Small intestine (tissue), 7 donors: ENCODE measurements at regions not wholly inside any gene's neighbourhood (a gene's known extent, or its start where the extent isn't known, plus 50 kb on each side); places are given as distances from the start of the nearest gene placed in this dataset.

Experiments
- DNase-seq, 2 donors: peaks; one replicate each; pipeline versions ENCODE4 v3.0.0 to v3.0.0-alpha.2; 2013
- FAIRE-seq: peaks from 2 replicates; lab custom pipeline; 2012; peaks lifted over from hg19 to GRCh38; lab: Jason Lieb, UNC
- H3K27ac ChIP-seq, 3 donors: one replicate each; pipeline ENCODE4 v1.5.1; 2013; ENCODE audit warnings: low read length in 2 of 3, mild to moderate bottlenecking in 2 of 3, control low read depth in 1 of 3, inconsistent platforms in 1 of 3, low read depth in 1 of 3, moderate library complexity in 1 of 3
- H3K27me3 ChIP-seq, 3 donors: one replicate each; pipeline ENCODE4 v1.6.1; 2013; ENCODE audit warnings: low read length in 3 of 3, inconsistent platforms in 1 of 3; ENCODE audit not compliant: control insufficient read depth in 3 of 3, insufficient read depth in 3 of 3
- H3K36me3 ChIP-seq, 3 donors: one replicate each; pipeline ENCODE4 v1.6.1; 2013; ENCODE audit warnings: low read length in 3 of 3, inconsistent platforms in 1 of 3, low read depth in 1 of 3, mild to moderate bottlenecking in 1 of 3, moderate library complexity in 1 of 3; ENCODE audit not compliant: control insufficient read depth in 3 of 3, insufficient read depth in 2 of 3
- H3K4me1 ChIP-seq, 3 donors: one replicate each; pipeline ENCODE4 v1.6.1; 2013; ENCODE audit warnings: low read length in 2 of 3, inconsistent platforms in 1 of 3, low read depth in 1 of 3, mild to moderate bottlenecking in 1 of 3, moderate library complexity in 1 of 3; ENCODE audit not compliant: control insufficient read depth in 3 of 3, insufficient read depth in 2 of 3
- H3K4me3 ChIP-seq, 3 donors: one replicate each; pipeline ENCODE4 v1.5.1; 2013; ENCODE audit warnings: low read length in 3 of 3, control low read depth in 1 of 3, inconsistent platforms in 1 of 3, low read depth in 1 of 3, mild to moderate bottlenecking in 1 of 3, moderate library complexity in 1 of 3
- H3K9me3 ChIP-seq, 2 donors: one replicate each; pipeline ENCODE4 v1.6.1; 2013; ENCODE audit warnings: low read depth in 1 of 2, low read length in 1 of 2; ENCODE audit not compliant: control insufficient read depth in 2 of 2, insufficient read depth in 1 of 2
- WGBS, 3 donors: extraction: QIAGEN DNeasy Blood & Tissue Kit; methylation state at CpG; one replicate each; pipeline ENCODE4 v1.1.7; 2013; 5-methylcytosine and 5-hydroxymethylcytosine counted together
- donor health status: healthy with polysubstance abuse.
- donor health status: control.
- donor health status: control.
- donor health status: Bipolar disorder and iron deficiency.
- donor health status: healthy.

DNA sequence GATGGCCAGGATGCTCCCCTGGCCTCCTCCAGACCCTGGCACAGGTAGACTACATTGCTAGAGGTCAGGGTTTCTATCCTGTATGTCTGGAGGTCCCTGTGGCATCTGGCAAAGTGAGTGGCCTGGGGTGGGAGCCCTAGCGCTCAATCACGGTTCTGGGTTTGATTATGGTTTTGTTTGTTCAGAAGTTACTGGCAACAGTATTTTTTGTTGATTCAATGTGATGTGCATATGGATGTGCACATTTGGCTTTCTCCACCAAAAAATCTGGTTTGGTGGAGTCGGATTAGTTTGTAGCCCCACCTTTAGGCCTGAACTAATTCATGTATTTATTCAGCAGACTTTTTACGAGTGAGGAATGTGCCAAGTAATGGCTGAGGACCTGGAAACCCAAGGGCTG, 109.7 kb downstream of the VEGFA start:
- WGBS, 3 donors, result 83 to 85% (median 84%) methylated on average over 4 of the region's 4 CpGs
- H3K4me1 ChIP-seq, result peaks cover 0 to 19% (median 0%) of the 10 kb centered on the region in 3 donors
- FAIRE-seq (no peak), DNase-seq (no peak)
- no peaks in the 10 kb centered on the region for H3K9me3 ChIP-seq
- H3K36me3 ChIP-seq, result no peaks in the 10 kb centered on the region
- no peak overlapping the region for H3K4me3 ChIP-seq
- H3K27me3 ChIP-seq, result no peaks in the 10 kb centered on the region
- H3K27ac ChIP-seq, result no peak overlapping the region

GRCh38 chr6:43878823-43879495, 108.9 kb downstream of the VEGFA start:
- Histone ChIP-seq H3K9me3 (no peaks in the 10 kb centered on the region), H3K27ac (no peak overlapping the region), H3K27me3 (peaks cover 0 to 3% (median 0%) of the 10 kb centered on the region in 3 donors), H3K36me3 (no peaks in the 10 kb centered on the region), H3K4me1 (peaks cover 0 to 26% (median 0%) of the 10 kb centered on the region in 3 donors), H3K4me3 (no peak overlapping the region)
- DNase-seq (no peak), FAIRE-seq (no peak)
- 68 to 78% (median 72%) methylated on average over 11 of the region's 11 CpGs for WGBS, 3 donors

- 87 to 90% (median 90%) methylated on average over 8 of the region's 8 CpGs for WGBS, 3 donors
These were observed 108.2 kb downstream of the VEGFA start for GRCh38 chr6:43878127-43878634.

DNA sequence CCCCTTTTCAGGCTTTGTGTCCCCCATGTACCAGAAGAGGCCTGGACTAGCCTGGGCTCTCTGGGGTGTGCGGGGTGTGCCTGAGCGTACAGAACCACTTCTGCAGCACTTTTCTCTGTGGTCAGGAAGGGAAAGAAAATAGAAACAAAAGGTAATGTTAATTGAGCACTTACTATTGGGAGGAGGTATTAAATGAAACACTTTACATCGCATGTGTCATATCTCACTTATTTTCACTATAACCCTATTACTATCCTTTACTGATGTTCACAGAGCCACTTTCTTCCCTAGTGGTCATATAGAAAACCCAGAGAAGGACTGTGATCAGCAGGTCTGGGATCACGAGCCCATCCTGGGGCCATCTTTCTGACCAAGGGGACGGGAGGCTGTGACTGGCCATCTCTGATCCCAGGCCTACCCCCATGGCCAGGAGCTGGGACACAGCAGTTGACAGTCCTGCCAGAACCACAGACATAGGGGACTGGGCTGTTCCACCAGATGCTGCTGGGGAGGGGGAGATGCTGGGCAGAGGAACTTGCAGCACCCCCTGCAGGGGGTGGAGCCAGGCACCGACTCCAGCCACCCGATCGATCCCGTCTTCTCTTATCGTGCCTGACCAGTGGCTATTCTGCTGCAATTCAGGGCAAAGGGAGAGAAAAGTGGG, 107.6 kb downstream of the VEGFA start:
- no peak overlapping the region for H3K4me3 ChIP-seq
- H3K27me3 ChIP-seq, result peaks cover 0 to 3% (median 0%) of the 10 kb centered on the region in 3 donors
- H3K36me3 ChIP-seq, result no peaks in the 10 kb centered on the region
- WGBS, 3 donors, result 84 to 92% (median 88%) methylated on average over 10 of the region's 10 CpGs
- H3K4me1 ChIP-seq, result peaks cover 0 to 30% (median 0%) of the 10 kb centered on the region in 3 donors
- no peak overlapping the region for H3K27ac ChIP-seq
- DNase-seq, result no peak
- no peaks in the 10 kb centered on the region for H3K9me3 ChIP-seq
- no peak for FAIRE-seq

More at GRCh38 chr6:43878127-43878634, 108.2 kb downstream of the VEGFA start:
- Histone ChIP-seq H3K4me1 (peaks cover 0 to 30% (median 0%) of the 10 kb centered on the region in 3 donors), H3K27me3 (peaks cover 0 to 3% (median 0%) of the 10 kb centered on the region in 3 donors), H3K9me3 (no peaks in the 10 kb centered on the region), H3K27ac (no peak overlapping the region), H3K36me3 (no peaks in the 10 kb centered on the region), H3K4me3 (no peak overlapping the region)
- no peak for DNase-seq
- no peak for FAIRE-seq

DNA sequence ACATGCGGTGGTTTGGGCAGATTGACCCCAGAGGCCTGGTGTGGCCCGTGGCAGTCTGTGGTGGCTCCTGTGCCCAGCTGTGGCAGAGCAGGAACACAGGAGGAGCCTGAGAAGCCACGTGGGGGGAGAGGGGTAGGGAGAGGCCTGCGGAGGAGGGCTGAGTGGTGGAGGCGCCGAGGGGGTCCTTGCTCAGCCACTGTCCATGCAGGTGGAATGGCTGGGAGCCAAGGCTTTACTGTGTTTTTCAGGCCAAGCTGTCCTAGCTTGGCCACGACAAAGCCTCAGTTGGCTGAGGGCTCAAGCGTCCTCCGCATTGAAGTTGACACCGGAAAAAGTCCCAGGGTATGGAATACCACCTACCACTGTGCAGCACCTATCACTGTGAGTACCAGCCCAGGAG, 107.0 kb downstream of the VEGFA start:
- DNase-seq (no peak), FAIRE-seq (no peak)
- H3K9me3 ChIP-seq, result no peaks in the 10 kb centered on the region
- H3K36me3 ChIP-seq, result no peaks in the 10 kb centered on the region
- no peak overlapping the region for H3K4me3 ChIP-seq
- H3K27me3 ChIP-seq, result peaks cover 0 to 3% (median 0%) of the 10 kb centered on the region in 3 donors
- H3K27ac ChIP-seq, result no peak overlapping the region
- WGBS, 3 donors, result 83 to 86% (median 84%) methylated on average over 10 of the region's 10 CpGs
- peaks cover 0 to 30% (median 0%) of the 10 kb centered on the region in 3 donors for H3K4me1 ChIP-seq

GRCh38 chr6:43876602-43877001, 106.6 kb downstream of the VEGFA start:
- 76 to 91% (median 80%) methylated on average over 4 of the region's 4 CpGs for WGBS, 3 donors
- H3K4me1 ChIP-seq, result peaks cover 0 to 30% (median 0%) of the 10 kb centered on the region in 3 donors
- DNase-seq, result no peak
- no peaks in the 10 kb centered on the region for H3K36me3 ChIP-seq
- no peak overlapping the region for H3K4me3 ChIP-seq
- FAIRE-seq, result no peak
- no peak overlapping the region for H3K27ac ChIP-seq
- H3K27me3 ChIP-seq, result peaks cover 0 to 3% (median 0%) of the 10 kb centered on the region in 3 donors
- no peaks in the 10 kb centered on the region for H3K9me3 ChIP-seq

GRCh38 chr6:43875849-43876572, 106.0 kb downstream of the VEGFA start:
- Histone ChIP-seq H3K4me1 (peaks cover 0 to 30% (median 0%) of the 10 kb centered on the region in 3 donors), H3K27ac (no peak overlapping the region), H3K36me3 (no peaks in the 10 kb centered on the region), H3K9me3 (no peaks in the 10 kb centered on the region), H3K27me3 (peaks cover 0 to 3% (median 0%) of the 10 kb centered on the region in 3 donors), H3K4me3 (no peak overlapping the region)
- WGBS, 3 donors, result 84 to 89% (median 88%) methylated on average over 14 of the region's 14 CpGs
- DNase-seq (no peak), FAIRE-seq (no peak)
